ENCODE measurements at regions not wholly inside any gene's neighbourhood (a gene's known extent, or its start where the extent isn't known, plus 50 kb on each side); places are given as distances from the start of the nearest gene placed in this dataset.

- no peak overlapping the region for H3K4me3 ChIP-seq (ENCODE audit: low read depth, low read length)
- TF ChIP-seq CTCF (IDR thresholded peaks at IDR 0.05; ENCODE audit: control insufficient read depth, extremely low read depth, insufficient read depth), result no peak
- no peak for DNase-seq (ENCODE audit: low read depth)
Observed at GRCh38 chr9:113651896-113652295, 188.4 kb downstream of the RGS3 start.

- TF ChIP-seq CTCF (IDR thresholded peaks at IDR 0.05; ENCODE audit: control insufficient read depth, extremely low read depth, insufficient read depth), result no peak
- no peak for DNase-seq (ENCODE audit: low read depth)
- H3K4me3 ChIP-seq (ENCODE audit: low read depth, low read length), result no peak overlapping the region
Observed at GRCh38 chr9:113652355-113653152, 189.0 kb downstream of the RGS3 start.

- no peak for DNase-seq (ENCODE audit: low read depth)
- no peak overlapping the region for H3K4me3 ChIP-seq (ENCODE audit: low read depth, low read length)
- TF ChIP-seq CTCF (IDR thresholded peaks at IDR 0.05; ENCODE audit: control insufficient read depth, extremely low read depth, insufficient read depth), result no peak
Observed at GRCh38 chr9:113653746-113654604, 190.4 kb downstream of the RGS3 start.

GRCh38 chr9:113654605-113655428 is 191.3 kb downstream of the RGS3 start:
- no peak for DNase-seq (ENCODE audit: low read depth)
- no peak for TF ChIP-seq CTCF (IDR thresholded peaks at IDR 0.05; ENCODE audit: control insufficient read depth, extremely low read depth, insufficient read depth)
- no peak overlapping the region for H3K4me3 ChIP-seq (ENCODE audit: low read depth, low read length)

- TF ChIP-seq CTCF (IDR thresholded peaks at IDR 0.05; ENCODE audit: control insufficient read depth, extremely low read depth, insufficient read depth), result no peak
- H3K4me3 ChIP-seq (ENCODE audit: low read depth, low read length), result no peak overlapping the region
- no peak for DNase-seq (ENCODE audit: low read depth)
Observed at GRCh38 chr9:113656771-113657670, 193.5 kb downstream of the RGS3 start.
